HL-60 (cell line): ENCODE measurements at regions not wholly inside any gene's neighbourhood (a gene's known extent, or its start where the extent isn't known, plus 50 kb on each side); places are given as distances from the start of the nearest gene placed in this dataset.

Experiments used
- DNase-seq, 2 experiments: peaks; one replicate each; pipeline ENCODE4 v3.0.0-alpha.2; 2010 to 2020; ENCODE audit warnings: low read depth in 1 of 2, low spot score in 1 of 2
- H3K27ac ChIP-seq: fragments of 250-450 bp; sonication (Bioruptor Pico); replicated peaks from 2 replicates; pipeline ENCODE4 v1.5.1; 2020; ENCODE audit warnings: mild to moderate bottlenecking, moderate library complexity
- H3K27me3 ChIP-seq: fragments of 250-450 bp; sonication (Bioruptor Pico); 2 replicates; pipeline ENCODE4 v1.5.1; 2021; ENCODE audit warnings: mild to moderate bottlenecking, moderate library complexity; ENCODE audit not compliant: insufficient read depth, poor library complexity, severe bottlenecking
- H3K4me3 ChIP-seq: replicated peaks from 2 replicates; pipeline ENCODE4 v1.5.1; 2011; ENCODE audit warnings: mild to moderate bottlenecking, control low read depth, low read length; ENCODE audit not compliant: insufficient read depth
- CTCF ChIP-seq: IDR thresholded peaks from one replicate; pipeline ENCODE4 v1.5.1; 2011; ENCODE audit warnings: low read length, control low read depth, inconsistent platforms; ENCODE audit not compliant: insufficient read depth
- GABPA ChIP-seq: IDR thresholded peaks from 2 replicates; pipeline ENCODE4 v1.6.1; 2012; ENCODE audit warnings: low read depth
- POLR2AphosphoS5 ChIP-seq: IDR thresholded peaks from 2 replicates; pipeline ENCODE4 v1.6.1; 2012; ENCODE audit warnings: low read depth
- REST ChIP-seq: IDR thresholded peaks from 2 replicates; pipeline ENCODE4 v1.6.1; 2012; ENCODE audit warnings: low read depth; ENCODE audit not compliant: insufficient replicate concordance
- SPI1 ChIP-seq: IDR thresholded peaks from 2 replicates; pipeline ENCODE4 v1.6.1; 2012; ENCODE audit warnings: low read depth, mild to moderate bottlenecking, borderline replicate concordance

- H3K27ac ChIP-seq: no peak overlapping the region
- DNase-seq: no peak
- no peak overlapping the region for H3K4me3 ChIP-seq
- H3K27me3 ChIP-seq: peaks cover 30% of the 10 kb centered on the region
- TF ChIP-seq GABPA: no peak
- no peak for TF ChIP-seq SPI1
- TF ChIP-seq REST: no peak
- no peak for TF ChIP-seq POLR2AphosphoS5
- no peak for TF ChIP-seq CTCF
Observed at GRCh38 chr2:121075641-121076497, 209.1 kb downstream of the TFCP2L1 start.

- no peak overlapping the region for H3K4me3 ChIP-seq
- no peak overlapping the region for H3K27ac ChIP-seq
- DNase-seq: no peak
- no peak for TF ChIP-seq POLR2AphosphoS5
- no peak for TF ChIP-seq CTCF
- TF ChIP-seq REST: no peak
- no peak for TF ChIP-seq SPI1
- H3K27me3 ChIP-seq: peaks cover 30% of the 10 kb centered on the region
Observed at GRCh38 chr2:121076498-121076820, 208.5 kb downstream of the TFCP2L1 start.

- TF ChIP-seq GABPA (no peak), POLR2AphosphoS5 (no peak), SPI1 (no peak), REST (no peak), CTCF (peak; percentile 84)
Observed at GRCh38 chr2:121076885-121077549, 208.0 kb downstream of the TFCP2L1 start.

More at GRCh38 chr2:121076885-121077549, 208.0 kb downstream of the TFCP2L1 start:
- no peak overlapping the region for H3K27ac ChIP-seq
- H3K4me3 ChIP-seq: no peak overlapping the region
- DNase-seq: peak; percentile 39 to 64
- peaks cover 30% of the 10 kb centered on the region for H3K27me3 ChIP-seq
